ENCODE measurements at regions not wholly inside any gene's neighbourhood (a gene's known extent, or its start where the extent isn't known, plus 50 kb on each side); places are given as distances from the start of the nearest gene placed in this dataset.

- TF ChIP-seq POLR2AphosphoS5 (IDR thresholded peaks at IDR 0.05; ENCODE audit: control insufficient read depth, insufficient read depth, low read depth, low read length) (no peak), RFX5 (IDR thresholded peaks at IDR 0.05; ENCODE audit: low read depth, low read length) (no peak), ZNF121 (CRISPR knock-in tag; conservative IDR thresholded peaks at IDR 0.05) (no peak), ZNF696 (CRISPR knock-in tag; conservative IDR thresholded peaks at IDR 0.05) (no peak)
These were observed 102.9 kb upstream of the FRMD1 start for GRCh38 chr6:168181876-168182275.
